ENCODE measurements at regions not wholly inside any gene's neighbourhood (a gene's known extent, or its start where the extent isn't known, plus 50 kb on each side); places are given as distances from the start of the nearest gene placed in this dataset.

DNA sequence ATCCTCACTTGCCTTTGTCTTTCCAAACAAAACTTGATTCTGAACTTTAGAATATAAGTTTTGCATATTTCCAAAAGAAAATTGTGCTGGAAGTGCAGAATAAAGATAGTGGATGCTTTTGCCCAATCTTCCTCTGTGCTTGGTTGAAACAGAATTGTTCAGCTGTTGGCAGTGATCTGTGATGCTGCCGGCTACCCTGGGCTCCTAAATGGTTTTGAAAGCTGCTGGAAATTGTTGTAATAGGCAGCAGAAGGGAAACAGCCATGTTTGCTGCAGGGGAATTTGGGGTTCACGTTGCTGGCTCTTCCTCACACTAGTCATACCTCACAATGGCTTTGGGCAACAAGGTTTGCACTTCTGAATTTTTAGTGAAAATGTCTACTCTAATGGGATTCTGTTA is 398.0 kb downstream of the RAPGEF2 start:
- DNase-seq (ENCODE audit: low read depth in 3 of 3) = no peak

DNA sequence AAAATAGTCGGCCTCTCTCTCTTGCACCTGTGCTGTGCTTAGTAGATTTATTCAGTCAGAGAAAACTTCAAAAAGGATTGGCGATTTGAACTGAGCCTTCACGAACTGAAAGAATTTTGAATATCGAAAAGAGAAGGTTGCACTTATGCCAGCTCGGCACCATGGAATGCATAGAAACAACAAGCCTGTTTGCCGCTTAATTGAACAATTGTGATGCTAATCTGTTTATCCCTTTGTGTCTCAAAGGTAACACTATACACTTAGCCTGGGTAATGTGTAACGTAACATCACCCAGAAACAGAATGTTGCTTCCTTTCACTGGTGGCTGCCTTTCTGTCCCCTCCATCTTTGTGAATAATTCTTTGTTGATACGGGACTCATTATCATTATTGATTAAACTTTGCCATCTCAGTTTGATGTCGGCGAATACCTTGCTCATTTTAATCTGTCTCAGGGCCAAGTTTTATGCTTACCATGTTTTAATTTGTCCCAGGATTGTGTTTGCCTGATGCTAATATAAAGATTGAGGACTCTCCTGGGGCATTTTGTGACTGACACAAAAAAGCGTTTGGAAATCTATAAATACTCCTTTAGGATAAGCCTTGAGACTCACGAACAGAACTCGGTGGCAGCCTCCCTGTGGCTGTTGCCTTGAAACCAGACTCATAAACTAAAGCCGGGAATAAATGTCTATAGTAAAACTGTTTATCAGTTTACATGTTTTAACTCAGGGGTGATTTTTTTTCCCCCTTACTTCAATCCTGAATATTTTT is 400.5 kb downstream of the RAPGEF2 start:
- no peak for DNase-seq (ENCODE audit: low read depth in 3 of 3)

DNA sequence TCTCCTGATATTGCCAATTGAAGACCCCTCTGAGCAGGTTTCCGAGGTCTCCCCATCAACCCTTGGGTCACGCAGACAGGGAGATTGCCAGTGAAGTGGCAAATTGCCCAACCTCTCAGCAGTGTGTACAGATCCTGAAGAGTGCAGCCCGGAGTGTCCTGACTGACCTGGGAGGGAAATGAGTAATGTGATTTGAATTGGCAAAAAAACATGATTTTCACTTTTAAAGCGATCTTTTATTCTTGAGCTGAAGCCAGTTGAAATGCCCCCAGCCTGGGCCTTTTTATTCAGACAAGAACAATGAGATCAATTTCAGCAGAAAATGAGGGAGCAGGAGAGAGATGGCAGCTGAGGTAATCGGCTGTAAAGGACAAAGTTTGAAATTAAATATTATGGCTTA is 401.8 kb downstream of the RAPGEF2 start:
- no peak for DNase-seq (ENCODE audit: low read depth in 3 of 3)

DNA sequence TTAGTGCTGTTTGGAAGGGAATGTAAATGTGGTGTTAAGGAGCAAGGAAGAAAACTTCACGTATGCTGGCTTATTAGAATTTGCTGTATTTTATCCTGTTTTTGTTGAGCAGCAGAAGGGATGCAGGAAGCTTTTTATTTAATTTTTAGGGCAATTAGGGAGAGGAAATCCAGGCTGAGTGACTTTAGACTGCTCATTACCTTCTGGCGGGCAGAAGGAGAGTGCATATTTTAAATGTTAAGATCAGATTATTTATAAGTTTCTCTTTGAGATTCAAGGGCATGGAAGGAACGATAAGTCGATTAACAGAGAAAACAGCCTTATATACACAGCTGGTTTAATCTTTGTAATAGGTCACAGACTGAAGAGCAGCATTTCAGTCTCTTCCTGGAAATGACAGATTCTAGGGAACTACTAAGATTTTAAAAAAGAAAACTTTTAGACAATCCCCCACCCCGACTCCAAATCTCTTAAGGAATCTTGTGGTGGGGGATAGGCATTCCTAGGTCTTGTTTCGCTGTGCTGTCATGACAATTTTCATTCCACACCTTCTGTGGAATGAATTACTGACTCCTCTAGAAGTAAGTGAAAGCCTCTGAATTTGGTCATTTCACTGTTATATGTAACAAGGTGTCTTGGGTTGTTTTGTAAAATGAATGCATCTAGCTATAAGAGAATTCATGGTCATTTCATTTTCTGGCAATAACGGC is 402.5 kb downstream of the RAPGEF2 start:
- DNase-seq (ENCODE audit: low read depth in 3 of 3) = no peak

DNA sequence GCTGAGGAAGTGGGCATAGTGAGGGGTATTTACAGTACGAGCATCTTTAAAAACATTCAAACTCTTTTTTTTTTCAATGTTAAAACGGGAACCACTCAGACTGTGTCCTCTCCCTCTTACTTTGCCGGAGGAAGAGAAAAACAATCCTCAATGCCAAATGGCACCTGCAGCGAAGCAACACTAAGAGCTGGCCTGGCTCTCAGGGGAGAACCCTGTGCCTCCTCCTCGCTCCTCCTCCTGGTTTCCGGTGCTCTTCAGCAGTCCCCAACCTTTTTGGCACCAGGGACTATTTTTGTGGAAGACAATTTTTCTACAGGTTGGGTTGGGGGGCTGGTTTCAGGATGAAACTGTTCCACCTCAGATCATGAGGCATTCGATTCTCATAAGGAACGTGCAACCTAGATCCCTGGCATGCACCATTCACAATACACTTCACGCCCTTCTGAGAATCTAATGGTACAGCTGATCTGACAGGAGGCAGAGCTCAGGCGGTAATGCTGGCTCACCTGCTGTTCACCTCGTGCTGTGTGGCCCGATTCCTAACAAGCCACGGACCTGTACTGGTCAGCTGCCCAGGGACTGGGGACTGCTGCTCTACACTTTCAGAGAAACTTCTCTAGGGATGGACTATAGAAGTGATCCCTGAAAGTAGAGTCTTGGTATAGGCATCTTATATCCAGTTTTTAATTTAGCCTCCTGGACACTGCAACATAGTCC is 404.1 kb downstream of the RAPGEF2 start:
- DNase-seq (ENCODE audit: low read depth in 3 of 3) = no peak

DNA sequence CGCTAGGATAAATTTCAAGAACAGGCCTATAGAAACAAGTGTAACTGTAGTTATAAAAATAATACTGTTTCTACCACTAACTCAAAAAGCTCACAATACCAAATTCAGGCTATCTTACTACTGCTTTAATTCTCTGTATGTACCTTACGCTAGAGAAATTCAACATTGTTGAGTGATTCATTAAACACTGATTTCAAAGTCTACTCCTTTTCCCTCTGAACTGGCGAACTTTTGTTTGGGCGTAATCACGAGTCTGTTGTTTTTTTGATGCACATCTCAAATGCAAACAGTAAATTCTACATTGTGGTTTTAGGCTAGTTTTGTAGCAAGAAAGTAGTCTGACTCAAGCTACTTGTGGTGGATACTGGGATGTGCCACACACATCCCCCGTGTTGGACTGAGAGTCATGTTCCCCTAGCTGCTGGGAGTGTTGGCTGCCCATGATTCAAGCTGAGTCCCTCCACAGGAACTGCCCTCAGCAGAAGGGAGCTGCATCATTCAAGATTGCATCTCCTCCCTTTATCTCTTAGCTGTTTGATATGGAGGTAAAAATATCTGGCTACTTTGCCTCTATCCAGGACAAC is 406.1 kb downstream of the RAPGEF2 start:
- no peak for DNase-seq (ENCODE audit: low read depth in 3 of 3)

DNA sequence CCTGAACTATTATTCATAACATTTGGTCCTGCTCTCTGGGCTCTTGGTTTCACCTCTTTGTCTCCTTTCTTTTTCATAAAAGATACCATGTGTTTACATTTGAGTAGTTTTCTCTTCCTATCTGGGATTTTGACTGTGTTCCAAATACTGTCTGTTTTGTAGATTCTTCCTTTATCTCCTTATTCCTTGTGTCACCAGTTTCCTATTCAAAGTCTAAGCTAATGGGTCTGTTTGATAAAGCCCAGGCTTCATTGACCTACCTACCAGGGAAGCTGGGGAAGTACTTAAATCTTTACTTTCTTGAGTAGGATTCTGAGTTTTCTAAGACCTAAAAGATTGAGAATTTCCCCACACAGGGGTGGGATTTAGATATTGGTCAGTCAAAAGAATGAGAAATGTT is 409.5 kb downstream of the RAPGEF2 start:
- no peak for DNase-seq (ENCODE audit: low read depth in 3 of 3)

DNA sequence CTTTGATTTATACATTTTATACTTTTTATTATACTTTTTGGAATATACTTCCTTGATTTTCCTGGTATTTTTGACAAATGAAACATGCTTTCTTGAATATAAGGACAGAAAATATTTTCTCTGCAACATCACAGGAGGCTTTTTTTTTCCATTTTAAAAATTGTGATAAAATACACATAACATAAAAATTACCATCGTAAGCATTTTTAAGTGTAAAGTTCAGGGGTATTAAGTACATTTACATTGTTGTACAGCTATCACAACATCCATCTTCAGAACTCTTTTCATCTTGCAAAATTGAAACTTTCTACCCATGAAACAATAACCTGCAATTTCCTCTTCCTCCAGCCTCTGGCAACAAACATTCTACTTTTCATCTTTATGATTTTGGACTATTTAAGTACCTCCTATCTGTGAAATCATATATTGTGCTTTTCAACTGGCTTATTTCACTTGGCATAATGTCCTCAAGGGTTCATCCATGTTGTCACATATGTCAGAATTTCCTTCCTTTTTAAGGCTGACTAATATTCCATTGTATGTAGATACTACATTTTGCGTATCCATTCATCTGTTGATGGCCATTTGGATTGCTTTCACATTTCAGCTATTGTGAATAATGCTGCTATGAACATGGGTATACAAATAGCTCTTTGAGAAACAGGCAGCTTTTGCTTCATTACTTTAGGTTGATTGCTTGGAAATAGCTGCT is 412.6 kb downstream of the RAPGEF2 start:
- DNase-seq (ENCODE audit: low read depth in 3 of 3) = no peak

DNA sequence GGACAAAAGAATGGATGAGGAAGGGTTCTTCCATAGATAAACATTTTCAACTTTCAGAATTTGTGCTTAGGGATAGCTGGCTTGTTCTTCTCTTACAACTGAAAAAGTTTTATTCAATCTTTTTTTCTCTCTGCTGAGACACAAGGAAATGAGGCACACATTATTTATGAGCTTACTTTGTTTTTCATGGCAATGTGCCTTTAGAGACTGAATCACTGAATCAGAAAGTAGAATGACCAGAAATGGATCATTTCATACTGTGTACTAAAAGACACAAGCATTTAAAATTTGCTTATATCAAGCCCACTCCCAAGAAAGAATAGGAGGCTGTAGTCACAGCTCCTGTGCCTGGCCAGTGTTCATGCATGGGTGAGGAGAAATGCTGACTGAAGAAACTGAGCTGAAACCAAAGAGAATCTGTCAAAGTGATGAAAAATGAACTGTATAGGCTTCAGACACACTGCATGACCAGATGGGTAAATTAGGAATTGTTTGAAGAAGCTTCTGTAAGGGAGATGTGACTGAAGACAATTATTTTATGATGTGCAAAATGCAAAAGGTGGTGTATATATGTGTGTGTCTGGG is 413.8 kb downstream of the RAPGEF2 start:
- no peak for DNase-seq (ENCODE audit: low read depth in 3 of 3)

DNA sequence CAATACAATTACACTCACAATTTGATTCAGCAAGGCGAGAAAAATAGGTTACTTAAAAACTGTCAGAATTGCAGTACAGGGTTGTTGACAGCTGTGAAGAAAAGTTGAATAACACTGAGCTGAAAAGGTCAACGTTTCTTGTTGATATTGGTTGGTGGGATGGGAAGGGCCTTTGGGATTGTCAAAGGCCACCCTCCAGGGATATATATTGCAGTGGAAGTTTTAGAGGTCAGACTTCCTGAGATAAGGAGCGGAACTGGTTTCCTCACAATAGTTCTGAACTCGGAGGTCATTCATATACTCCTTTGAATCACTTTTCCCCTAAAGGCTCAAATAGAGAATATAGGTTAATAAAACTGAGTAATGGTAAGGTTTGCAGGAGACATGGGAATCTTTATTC is 417.2 kb downstream of the RAPGEF2 start:
- no peak for DNase-seq (ENCODE audit: low read depth in 3 of 3)

DNA sequence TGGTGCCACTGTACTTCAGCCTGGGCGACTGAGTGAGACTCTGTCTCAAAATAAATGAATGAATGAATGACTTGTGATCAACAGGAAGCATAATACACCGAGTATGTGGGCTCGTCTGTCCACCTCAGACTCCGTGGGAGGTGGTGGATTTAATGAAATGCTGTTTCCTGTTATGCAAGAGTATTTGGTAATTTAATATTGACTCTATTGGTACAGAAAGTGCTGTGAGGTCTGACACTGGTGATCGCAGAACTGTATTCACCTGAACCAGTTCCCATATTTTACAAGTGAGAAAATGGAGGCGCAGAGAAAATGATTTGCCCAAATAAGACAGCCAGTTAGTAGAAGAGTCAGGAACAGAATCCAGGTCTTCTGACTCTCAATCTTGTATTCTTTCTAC is 423.3 kb downstream of the RAPGEF2 start:
- no peak for DNase-seq (ENCODE audit: low read depth in 3 of 3)

DNA sequence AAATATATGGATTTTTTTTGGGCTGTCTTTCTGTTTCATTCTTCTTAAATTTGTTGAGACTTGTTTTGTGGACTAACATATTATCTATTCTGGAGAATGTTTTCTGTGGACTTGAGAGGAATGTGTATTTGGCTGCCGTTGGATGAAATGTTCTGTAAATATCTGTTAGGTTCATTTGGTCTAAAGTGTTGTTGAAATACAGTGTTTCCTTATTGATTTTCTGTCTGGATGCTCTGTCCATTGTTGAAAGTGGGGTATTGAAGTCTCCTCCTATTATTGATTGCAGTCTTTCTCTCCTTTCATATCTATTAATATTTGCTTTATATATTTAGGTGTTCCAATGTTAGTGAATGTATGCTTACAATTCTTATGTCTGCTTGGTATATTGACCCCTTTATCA is 431.8 kb downstream of the RAPGEF2 start:
- DNase-seq (ENCODE audit: low read depth in 3 of 3) = no peak

DNA sequence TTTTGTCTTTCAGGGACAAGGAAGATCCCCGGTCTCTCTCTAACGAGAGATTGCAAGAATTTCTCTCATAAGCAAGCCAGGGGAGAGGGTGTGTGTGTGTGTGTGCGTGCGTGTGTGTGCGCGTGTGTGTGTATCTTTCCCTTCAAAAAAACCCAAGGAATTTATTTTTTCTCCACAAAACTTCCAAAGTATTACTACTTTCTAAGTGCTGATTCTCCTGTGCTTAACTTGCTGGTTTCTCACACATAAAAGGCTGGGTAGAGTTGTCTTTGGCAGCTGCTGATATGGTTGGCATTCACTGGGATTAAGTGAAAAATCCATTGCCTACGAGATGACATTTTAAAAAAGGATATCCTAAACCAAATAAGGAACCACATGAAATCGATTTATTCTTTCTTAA is 435.7 kb downstream of the RAPGEF2 start:
- no peak for DNase-seq (ENCODE audit: low read depth in 3 of 3)

DNA sequence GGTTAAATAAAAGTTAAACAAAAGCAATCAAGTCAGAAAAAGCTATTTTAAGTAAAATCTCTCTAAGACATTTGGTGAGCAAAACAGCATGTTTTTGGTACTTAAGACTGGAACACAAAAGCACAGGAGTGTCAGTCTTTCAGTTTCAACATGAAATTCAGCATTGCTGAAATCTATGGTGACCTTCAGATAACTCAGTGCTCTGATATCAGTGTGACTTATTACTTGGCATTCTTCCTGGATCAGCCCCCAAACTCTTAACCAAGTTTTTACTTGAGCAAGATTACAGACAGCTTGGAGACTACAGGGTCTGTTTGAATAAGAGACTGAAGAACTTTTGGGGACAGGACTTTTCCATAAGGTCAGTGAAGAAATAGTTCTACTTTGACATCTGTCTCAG is 437.2 kb downstream of the RAPGEF2 start:
- no peak for DNase-seq (ENCODE audit: low read depth in 3 of 3)

DNA sequence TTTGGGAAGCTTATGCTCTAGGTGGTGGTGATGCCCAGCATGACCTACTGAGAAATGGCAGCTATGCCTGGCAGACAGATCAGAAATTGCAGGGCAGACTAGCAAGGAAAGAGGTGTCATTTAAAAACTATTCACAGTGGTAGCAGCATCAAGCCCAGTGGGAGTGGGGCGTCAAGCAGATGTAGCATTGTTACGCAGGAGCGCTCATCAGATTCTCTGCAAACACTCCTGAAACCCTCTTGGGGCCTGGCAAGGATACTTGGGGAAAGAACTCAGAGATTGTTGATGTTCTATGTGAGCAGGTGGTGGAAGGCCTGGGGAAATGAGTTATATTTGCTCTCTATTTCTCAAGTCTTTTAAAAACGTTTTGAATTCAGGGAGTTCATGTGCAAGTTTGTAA is 437.6 kb downstream of the RAPGEF2 start:
- DNase-seq (ENCODE audit: low read depth in 3 of 3) = no peak

DNA sequence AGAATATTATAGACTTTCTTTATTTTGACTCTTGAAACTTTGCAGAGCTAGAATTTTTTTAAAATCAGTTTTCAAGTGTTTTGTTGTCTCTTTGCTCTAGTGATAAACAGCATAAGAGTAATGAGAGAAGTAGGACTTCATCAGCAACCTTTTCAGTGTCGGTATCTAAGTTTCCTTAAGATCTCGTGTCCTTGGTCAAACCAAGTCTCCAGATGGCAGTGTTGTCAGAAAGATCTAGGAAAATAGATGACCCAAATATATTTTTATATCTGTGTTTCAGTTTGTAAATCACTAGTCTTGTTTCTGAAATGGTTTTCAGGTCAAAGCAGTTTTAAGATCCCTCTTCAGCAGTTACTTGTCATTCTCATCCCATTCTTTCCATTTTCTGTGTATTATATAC is 438.3 kb downstream of the RAPGEF2 start:
- DNase-seq (ENCODE audit: low read depth in 3 of 3) = no peak

DNA sequence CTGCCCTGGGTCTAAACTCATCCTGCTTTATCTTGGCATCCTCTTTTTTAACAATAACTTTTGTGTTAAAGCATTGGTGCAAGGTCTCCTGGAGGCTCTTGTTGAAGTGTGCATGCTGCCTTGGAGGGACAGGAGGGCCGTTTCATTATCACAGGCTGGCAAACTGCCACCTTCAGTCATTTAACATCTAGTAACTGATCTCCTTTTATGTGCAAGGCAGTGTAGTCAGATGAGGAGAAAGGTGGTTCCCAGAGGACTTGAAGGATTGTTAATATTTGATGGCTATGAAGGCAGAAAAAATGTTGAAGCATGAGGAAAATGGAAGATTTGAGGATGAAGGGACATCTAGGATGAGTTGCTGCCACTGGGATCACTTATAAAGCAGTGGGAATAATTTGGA is 439.4 kb downstream of the RAPGEF2 start:
- DNase-seq (ENCODE audit: low read depth in 3 of 3) = no peak

DNA sequence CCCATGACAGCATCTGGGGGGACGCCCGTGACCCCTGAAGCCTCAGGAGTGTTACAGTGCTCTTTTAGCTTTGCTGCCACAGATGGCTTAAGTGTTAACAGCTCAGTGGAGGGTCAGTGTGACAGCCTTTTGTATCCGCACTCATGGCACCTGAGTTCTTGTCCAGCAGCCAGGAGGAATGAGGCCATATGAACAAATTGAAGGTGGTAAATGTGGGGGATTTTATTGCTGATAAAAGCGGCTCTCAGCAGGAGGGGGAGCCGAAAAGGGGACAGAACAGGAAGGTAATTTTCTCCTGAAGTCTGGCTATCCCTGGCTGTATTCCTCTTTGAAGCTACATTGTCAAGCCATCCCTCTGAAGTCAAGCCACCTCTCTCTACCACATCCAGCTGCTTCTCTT is 441.0 kb downstream of the RAPGEF2 start:
- no peak for DNase-seq (ENCODE audit: low read depth in 3 of 3)

DNA sequence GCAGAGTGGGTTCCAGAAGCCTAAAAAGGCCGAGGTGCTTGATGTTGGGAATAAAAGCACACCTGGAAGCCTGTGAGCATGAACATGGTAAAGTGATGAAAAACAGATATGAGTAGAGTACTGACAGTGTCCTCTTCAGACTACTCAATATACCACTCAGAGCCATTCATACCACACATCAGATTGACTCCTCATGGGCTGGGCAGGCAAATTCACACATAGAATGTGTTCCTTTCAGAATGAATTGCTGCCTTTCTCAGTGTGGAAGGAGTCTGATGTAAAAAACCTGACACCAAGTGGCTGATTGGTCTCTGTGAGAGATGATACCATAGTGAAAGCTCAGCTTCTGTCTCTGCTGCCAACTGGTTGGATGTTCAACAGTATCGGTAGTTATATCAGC is 442.7 kb downstream of the RAPGEF2 start:
- DNase-seq (ENCODE audit: low read depth in 3 of 3) = no peak

DNA sequence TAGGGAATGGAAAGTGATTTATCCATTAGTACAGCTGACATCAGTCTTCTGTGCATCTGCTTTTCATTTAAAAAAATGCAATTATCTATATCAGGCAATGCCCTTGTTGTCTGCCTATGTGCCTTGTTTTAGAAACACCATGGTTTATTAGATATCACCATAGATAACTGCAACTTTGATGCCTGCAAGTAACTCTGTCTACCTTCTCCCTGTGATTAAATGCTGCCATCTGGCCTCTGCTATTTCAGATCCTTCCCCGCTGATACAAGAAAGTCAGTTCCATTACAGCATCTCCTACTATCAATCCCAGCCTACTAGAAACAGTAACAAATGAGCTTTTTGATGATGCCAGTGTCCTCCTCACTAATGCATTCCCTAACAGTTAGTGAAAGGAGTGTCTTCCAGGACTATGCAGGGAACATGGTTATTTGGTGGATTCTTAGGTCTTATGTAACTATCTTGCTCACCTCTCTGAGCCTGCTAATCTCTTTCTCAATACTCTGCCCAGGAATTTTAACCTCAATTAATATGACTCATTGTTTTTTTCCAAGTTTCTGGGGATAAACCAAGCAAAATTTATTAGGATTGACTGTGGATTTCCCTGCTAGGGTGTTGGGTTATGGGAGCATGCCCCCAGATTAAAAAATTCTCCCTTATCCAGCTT is 444.9 kb downstream of the RAPGEF2 start:
- DNase-seq (ENCODE audit: low read depth in 3 of 3) = no peak

DNA sequence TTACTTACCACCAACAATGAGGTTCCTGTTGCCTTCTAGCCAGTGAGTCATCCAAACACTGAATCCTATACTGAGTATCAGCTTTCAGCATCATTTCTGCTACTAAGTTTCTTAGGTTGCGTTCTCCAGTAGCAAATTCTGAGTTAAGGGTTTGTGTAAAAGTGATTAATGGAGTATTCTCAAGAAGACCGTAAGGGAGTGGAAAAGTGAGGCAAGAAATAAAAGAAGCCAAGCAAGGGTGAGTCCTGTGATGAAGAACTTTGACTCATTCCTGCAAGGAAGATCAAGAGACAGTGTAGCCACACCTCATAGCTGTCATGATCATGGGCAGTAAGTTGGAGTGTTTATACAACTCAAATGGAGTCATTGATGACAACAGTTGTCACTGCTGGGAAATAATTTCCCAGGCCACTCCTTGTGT is 446.2 kb downstream of the RAPGEF2 start:
- DNase-seq (ENCODE audit: low read depth in 3 of 3) = no peak
